WI38 (cell line): ENCODE measurements at regions not wholly inside any gene's neighbourhood (a gene's known extent, or its start where the extent isn't known, plus 50 kb on each side); places are given as distances from the start of the nearest gene placed in this dataset.

Source experiments
- H3K4me3 ChIP-seq: 2 replicates; pipeline ENCODE4 v1.5.1; 2011; ENCODE audit warnings: low read depth, mild to moderate bottlenecking, control low read depth, low read length
- CTCF ChIP-seq: IDR thresholded peaks from 2 replicates; pipeline ENCODE4 v1.5.1; 2012; ENCODE audit warnings: low read depth, mild to moderate bottlenecking, control low read depth, low read length

- no peak overlapping the region for H3K4me3 ChIP-seq
- TF ChIP-seq CTCF = no peak
Observed at GRCh38 chr16:85491798-85492294, 121.3 kb upstream of the GSE1 start.

GRCh38 chr16:85492295-85492864 is 120.7 kb upstream of the GSE1 start:
- no peak for TF ChIP-seq CTCF
- H3K4me3 ChIP-seq = no peak overlapping the region

- no peak overlapping the region for H3K4me3 ChIP-seq
- no peak for TF ChIP-seq CTCF
Observed at GRCh38 chr16:85494315-85494714, 118.8 kb upstream of the GSE1 start.

GRCh38 chr16:85495259-85495658 is 117.9 kb upstream of the GSE1 start:
- H3K4me3 ChIP-seq = no peak overlapping the region
- TF ChIP-seq CTCF = no peak

- TF ChIP-seq CTCF = no peak
- no peak overlapping the region for H3K4me3 ChIP-seq
Observed at GRCh38 chr16:85495823-85496538, 117.1 kb upstream of the GSE1 start.

- TF ChIP-seq CTCF = no peak
- H3K4me3 ChIP-seq = no peak overlapping the region
Observed at GRCh38 chr16:85497622-85498314, 115.4 kb upstream of the GSE1 start.

GRCh38 chr16:85498607-85499006 is 114.5 kb upstream of the GSE1 start:
- TF ChIP-seq CTCF = no peak
- no peak overlapping the region for H3K4me3 ChIP-seq
